Nephron (organoid): ENCODE measurements at regions not wholly inside any gene's neighbourhood (a gene's known extent, or its start where the extent isn't known, plus 50 kb on each side); places are given as distances from the start of the nearest gene placed in this dataset.

Experiments used
- H3K27ac Mint-ChIP-seq, 3 experiments: 2 replicates each; pipeline ENCODE4 v1.8.0; 2020; ENCODE audit warnings: mixed read lengths in 3 of 3, mild to moderate bottlenecking in 2 of 3, moderate library complexity in 1 of 3
- H3K27me3 Mint-ChIP-seq: 2 replicates; pipeline ENCODE4 v1.8.0; 2021; ENCODE audit warnings: low read depth, mild to moderate bottlenecking, moderate library complexity, mixed read lengths
- H3K36me3 Mint-ChIP-seq: 2 replicates; pipeline ENCODE4 v1.8.0; 2020; ENCODE audit warnings: low read depth, mixed read lengths
- H3K4me1 Mint-ChIP-seq: 2 replicates; pipeline ENCODE4 v1.8.0; 2020; ENCODE audit warnings: mixed read lengths
- H3K4me3 Mint-ChIP-seq, 3 experiments: 2 replicates each; pipeline ENCODE4 v1.8.0; 2020; ENCODE audit warnings: mild to moderate bottlenecking in 3 of 3, mixed read lengths in 3 of 3, moderate library complexity in 2 of 3
- H3K9me3 Mint-ChIP-seq: 2 replicates; pipeline ENCODE4 v1.8.0; 2020; ENCODE audit warnings: mixed read lengths
- CTCF ChIP-seq, 3 experiments: fragments of 200-600 bp; sonication (generic); IDR thresholded peaks; one replicate each; pipeline ENCODE4 v1.5.0; 2021; ENCODE audit warnings: antibody characterized with exemption in 3 of 3; ENCODE audit not compliant: unreplicated experiment in 3 of 3

GRCh38 chr13:33367926-33368325 lies 82.4 kb upstream of the STARD13 start:
- no peak for TF ChIP-seq CTCF (IDR thresholded peaks at IDR 0.05; ENCODE audit: unreplicated experiment in 3 of 3)
- Mint-ChIP-seq H3K27ac (peak overlapping the region; percentile 52 to 86 (median 59)), H3K27me3 (peaks cover 7% of the 10 kb centered on the region), H3K4me1 (peaks cover 33% of the 10 kb centered on the region), H3K4me3 (peak overlapping the region in 2 of 3 experiments; percentile 10 to 14), H3K9me3 (no peaks in the 10 kb centered on the region), H3K36me3 (no peaks in the 10 kb centered on the region)

- Mint-ChIP-seq H3K9me3 (no peaks in the 10 kb centered on the region), H3K4me1 (peaks cover 33% of the 10 kb centered on the region), H3K36me3 (no peaks in the 10 kb centered on the region), H3K27me3 (peaks cover 5% of the 10 kb centered on the region), H3K27ac (peak overlapping the region; percentile 6 to 59 (median 46)), H3K4me3 (no peak overlapping the region)
- TF ChIP-seq CTCF (IDR thresholded peaks at IDR 0.05; ENCODE audit: unreplicated experiment in 3 of 3) = no peak
Measured at GRCh38 chr13:33369073-33369472, 83.5 kb upstream of the STARD13 start.

GRCh38 chr13:33372251-33372919 lies 86.8 kb upstream of the STARD13 start:
- Mint-ChIP-seq H3K27ac (no peak overlapping the region), H3K27me3 (no peaks in the 10 kb centered on the region), H3K4me3 (no peak overlapping the region), H3K4me1 (peaks cover 21% of the 10 kb centered on the region), H3K9me3 (no peaks in the 10 kb centered on the region), H3K36me3 (no peaks in the 10 kb centered on the region)
- no peak for TF ChIP-seq CTCF (IDR thresholded peaks at IDR 0.05; ENCODE audit: unreplicated experiment in 3 of 3)

GRCh38 chr13:33373624-33374023 lies 88.1 kb upstream of the STARD13 start:
- no peak for TF ChIP-seq CTCF (IDR thresholded peaks at IDR 0.05; ENCODE audit: unreplicated experiment in 3 of 3)
- peaks cover 8% of the 10 kb centered on the region for H3K4me1 Mint-ChIP-seq
- H3K9me3 Mint-ChIP-seq = no peaks in the 10 kb centered on the region
- no peak overlapping the region for H3K4me3 Mint-ChIP-seq
- no peaks in the 10 kb centered on the region for H3K36me3 Mint-ChIP-seq
- no peak overlapping the region for H3K27ac Mint-ChIP-seq
- H3K27me3 Mint-ChIP-seq = peaks cover 4% of the 10 kb centered on the region

GRCh38 chr13:33375421-33375820 lies 89.9 kb upstream of the STARD13 start:
- Mint-ChIP-seq H3K27ac (no peak overlapping the region), H3K36me3 (no peaks in the 10 kb centered on the region), H3K4me1 (no peaks in the 10 kb centered on the region), H3K27me3 (peaks cover 4% of the 10 kb centered on the region), H3K9me3 (no peaks in the 10 kb centered on the region), H3K4me3 (no peak overlapping the region)
- TF ChIP-seq CTCF (IDR thresholded peaks at IDR 0.05; ENCODE audit: unreplicated experiment in 3 of 3) = no peak

GRCh38 chr13:33376212-33376611 lies 90.7 kb upstream of the STARD13 start:
- no peaks in the 10 kb centered on the region for H3K36me3 Mint-ChIP-seq
- no peak overlapping the region for H3K27ac Mint-ChIP-seq
- H3K4me1 Mint-ChIP-seq = no peaks in the 10 kb centered on the region
- no peak overlapping the region for H3K4me3 Mint-ChIP-seq
- H3K27me3 Mint-ChIP-seq = peaks cover 4% of the 10 kb centered on the region
- no peaks in the 10 kb centered on the region for H3K9me3 Mint-ChIP-seq
- no peak for TF ChIP-seq CTCF (IDR thresholded peaks at IDR 0.05; ENCODE audit: unreplicated experiment in 3 of 3)
